IPS DF 19.7 (cell line): ENCODE measurements at regions not wholly inside any gene's neighbourhood (a gene's known extent, or its start where the extent isn't known, plus 50 kb on each side); places are given as distances from the start of the nearest gene placed in this dataset.
A peak's percentile ranks its signal among the peaks of the same experiment; 100 is the strongest.

Experiments used
- DNase-seq: peaks from one replicate; pipeline ENCODE4 v3.0.0-alpha.2; 2013; ENCODE audit warnings: low read depth, low spot score

- no peak for DNase-seq
Measured at GRCh38 chrX:69228732-69229131, 63.5 kb upstream of the PJA1 start.

- DNase-seq, result no peak
Measured at GRCh38 chrX:69226459-69227158, 61.4 kb upstream of the PJA1 start.

- DNase-seq, result peak; percentile 52
Measured at GRCh38 chrX:69222103-69223090, 57.1 kb upstream of the PJA1 start.

- peak; percentile 9 for DNase-seq
Measured at GRCh38 chrX:69221239-69222102, 56.2 kb upstream of the PJA1 start.

- no peak for DNase-seq
Measured at GRCh38 chrX:69218407-69218997, 53.2 kb upstream of the PJA1 start.

- DNase-seq, result no peak
Measured at GRCh38 chrX:69216911-69217310, 51.7 kb upstream of the PJA1 start.

GRCh38 chrX:69216446-69216845 is 51.2 kb upstream of the PJA1 start:
- no peak for DNase-seq

- DNase-seq, result no peak
Measured at GRCh38 chrX:69215161-69215875, 50.1 kb upstream of the PJA1 start.
